Superior temporal gyrus (tissue), 1 donor: ENCODE measurements at regions not wholly inside any gene's neighbourhood (a gene's known extent, or its start where the extent isn't known, plus 50 kb on each side); places are given as distances from the start of the nearest gene placed in this dataset.
A peak's percentile ranks its signal among the peaks of the same experiment; 100 is the strongest.

Experiments used
- DNase-seq: peaks from one replicate; pipeline ENCODE4 v3.0.0-alpha.2; 2016; ENCODE audit errors: extremely low spot score

GRCh38 chr12:45587012-45587411 lies 142.5 kb upstream of the ARID2 start:
- DNase-seq, result no peak

GRCh38 chr12:45587877-45588533 lies 141.5 kb upstream of the ARID2 start:
- DNase-seq, result no peak

GRCh38 chr12:45590646-45591045 lies 138.9 kb upstream of the ARID2 start:
- DNase-seq, result no peak

GRCh38 chr12:45591635-45592034 lies 137.9 kb upstream of the ARID2 start:
- no peak for DNase-seq

- DNase-seq, result no peak
Observed at GRCh38 chr12:45596366-45596765, 133.1 kb upstream of the ARID2 start.

GRCh38 chr12:45598336-45598735 lies 131.2 kb upstream of the ARID2 start:
- DNase-seq, result no peak

GRCh38 chr12:45598761-45599160 lies 130.7 kb upstream of the ARID2 start:
- no peak for DNase-seq

GRCh38 chr12:45599196-45599595 lies 130.3 kb upstream of the ARID2 start:
- no peak for DNase-seq

GRCh38 chr12:45601390-45601789 lies 128.1 kb upstream of the ARID2 start:
- DNase-seq, result no peak

GRCh38 chr12:45601888-45602287 lies 127.6 kb upstream of the ARID2 start:
- DNase-seq, result peak; percentile 80

- DNase-seq, result no peak
Observed at GRCh38 chr12:45605624-45606023, 123.9 kb upstream of the ARID2 start.

GRCh38 chr12:45611061-45611460 lies 118.4 kb upstream of the ARID2 start:
- DNase-seq, result no peak

GRCh38 chr12:45611495-45611894 lies 118.0 kb upstream of the ARID2 start:
- DNase-seq, result no peak

- DNase-seq, result no peak
Observed at GRCh38 chr12:45612044-45612794, 117.3 kb upstream of the ARID2 start.

- no peak for DNase-seq
Observed at GRCh38 chr12:45613296-45613695, 116.2 kb upstream of the ARID2 start.

- DNase-seq, result no peak
Observed at GRCh38 chr12:45613855-45614254, 115.7 kb upstream of the ARID2 start.

GRCh38 chr12:45615268-45615667 lies 114.2 kb upstream of the ARID2 start:
- DNase-seq, result no peak

- no peak for DNase-seq
Observed at GRCh38 chr12:45619736-45620135, 109.8 kb upstream of the ARID2 start.

GRCh38 chr12:45621703-45622102 lies 107.8 kb upstream of the ARID2 start:
- no peak for DNase-seq

- DNase-seq, result no peak
Observed at GRCh38 chr12:45622210-45622937, 107.1 kb upstream of the ARID2 start.

GRCh38 chr12:45623221-45623620 lies 106.3 kb upstream of the ARID2 start:
- DNase-seq, result no peak

- no peak for DNase-seq
Observed at GRCh38 chr12:45623940-45624339, 105.6 kb upstream of the ARID2 start.

- no peak for DNase-seq
Observed at GRCh38 chr12:45626965-45627364, 102.5 kb upstream of the ARID2 start.
